ENCODE measurements at regions not wholly inside any gene's neighbourhood (a gene's known extent, or its start where the extent isn't known, plus 50 kb on each side); places are given as distances from the start of the nearest gene placed in this dataset.

- TF ChIP-seq POLR2A (IDR thresholded peaks at IDR 0.05) (no peak), CTCF (IDR thresholded peaks at IDR 0.05) (no peak)
- WGBS, 2 donors: 89 to 94% methylated on average over 2 of the region's 2 CpGs
- no peak for DNase-seq
- Histone ChIP-seq H3K4me1 (no peaks in the 10 kb centered on the region), H3K9me3 (no peaks in the 10 kb centered on the region), H3K27me3 (no peaks in the 10 kb centered on the region), H3K4me3 (no peak overlapping the region), H3K27ac (no peak overlapping the region), H3K36me3 (ENCODE audit: low read depth, missing control alignments) (no peaks in the 10 kb centered on the region)
- intact Hi-C loops (cut with DNase I; ENCODE audit: low total_unique reads): no loop called here
These were observed 282.7 kb upstream of the PRDM1 start for GRCh38 chr6:105803442-105803841.

GRCh38 chr6:105802703-105803102 lies 283.4 kb upstream of the PRDM1 start:
- Histone ChIP-seq H3K27me3 (no peaks in the 10 kb centered on the region), H3K9me3 (no peaks in the 10 kb centered on the region), H3K4me1 (no peaks in the 10 kb centered on the region), H3K36me3 (ENCODE audit: low read depth, missing control alignments) (no peaks in the 10 kb centered on the region), H3K4me3 (no peak overlapping the region), H3K27ac (no peak overlapping the region)
- no peak for DNase-seq
- intact Hi-C loops (cut with DNase I; ENCODE audit: low total_unique reads): no loop called here
- WGBS, 2 donors: 88 to 90% methylated on average over 3 of the region's 3 CpGs
- no peak for TF ChIP-seq POLR2A (IDR thresholded peaks at IDR 0.05)

- Histone ChIP-seq H3K4me3 (no peak overlapping the region), H3K4me1 (no peaks in the 10 kb centered on the region), H3K27me3 (no peaks in the 10 kb centered on the region), H3K27ac (no peak overlapping the region), H3K36me3 (ENCODE audit: low read depth, missing control alignments) (no peaks in the 10 kb centered on the region), H3K9me3 (no peaks in the 10 kb centered on the region)
- 88 to 89% methylated on average over 2 of the region's 2 CpGs for WGBS, 2 donors
- no peak for DNase-seq
- intact Hi-C loops (cut with DNase I; ENCODE audit: low total_unique reads): no loop called here
- TF ChIP-seq POLR2A (IDR thresholded peaks at IDR 0.05) (no peak), CTCF (IDR thresholded peaks at IDR 0.05) (no peak)
These were observed 285.3 kb upstream of the PRDM1 start for GRCh38 chr6:105800871-105801270.

GRCh38 chr6:105800398-105800797 lies 285.7 kb upstream of the PRDM1 start:
- H3K4me1 ChIP-seq: no peaks in the 10 kb centered on the region
- H3K4me3 ChIP-seq: no peak overlapping the region
- no peak for DNase-seq
- no peaks in the 10 kb centered on the region for H3K36me3 ChIP-seq (ENCODE audit: low read depth, missing control alignments)
- 85 to 89% methylated on average over 2 of the region's 2 CpGs for WGBS, 2 donors
- intact Hi-C loops (cut with DNase I; ENCODE audit: low total_unique reads): no loop called here
- H3K27me3 ChIP-seq: no peaks in the 10 kb centered on the region
- H3K9me3 ChIP-seq: no peaks in the 10 kb centered on the region
- no peak for TF ChIP-seq POLR2A (IDR thresholded peaks at IDR 0.05)
- no peak for TF ChIP-seq CTCF (IDR thresholded peaks at IDR 0.05)
- no peak overlapping the region for H3K27ac ChIP-seq

- intact Hi-C loops (cut with DNase I; ENCODE audit: low total_unique reads): no loop called here
- TF ChIP-seq POLR2A (IDR thresholded peaks at IDR 0.05) (no peak), CTCF (IDR thresholded peaks at IDR 0.05) (no peak)
- H3K27ac ChIP-seq: no peak overlapping the region
- no peaks in the 10 kb centered on the region for H3K4me1 ChIP-seq
- peak; percentile 48 for DNase-seq
- H3K9me3 ChIP-seq: no peaks in the 10 kb centered on the region
- no peak overlapping the region for H3K4me3 ChIP-seq
- WGBS, 2 donors: 7 to 21% methylated on average over 2 of the region's 2 CpGs
- no peaks in the 10 kb centered on the region for H3K27me3 ChIP-seq
- H3K36me3 ChIP-seq (ENCODE audit: low read depth, missing control alignments): no peaks in the 10 kb centered on the region
These were observed 287.1 kb upstream of the PRDM1 start for GRCh38 chr6:105799056-105799455.

Measured in testis (tissue), 2 donors.